AG04450 (cell line): ENCODE measurements at regions not wholly inside any gene's neighbourhood (a gene's known extent, or its start where the extent isn't known, plus 50 kb on each side); places are given as distances from the start of the nearest gene placed in this dataset.

Experiments
- CTCF ChIA-PET: fragments of 300-600, 350-600 bp; formaldehyde crosslinking; extraction: SDS; loops from one replicate; lab custom pipeline; 2022; ENCODE audit warnings: antibody characterized with exemption, inconsistent platforms; lab: Charles Lee
- POLR2A ChIA-PET: fragments of 350-600 bp; formaldehyde crosslinking; extraction: SDS; loops from one replicate; lab custom pipeline; 2021; ENCODE audit warnings: antibody characterized with exemption, inconsistent platforms; lab: Yijun Ruan, JAX
- DNase-seq: peaks from one replicate; pipeline ENCODE4 v3.0.0-alpha.2; 2011; ENCODE audit warnings: low read depth, low spot score
- H3K27ac ChIP-seq: one replicate; pipeline ENCODE4 v1.5.1; 2012; ENCODE audit warnings: low read depth, low read length, control low read depth
- H3K27me3 ChIP-seq: one replicate; pipeline ENCODE4 v1.6.0; 2012; ENCODE audit warnings: low read length; ENCODE audit not compliant: control insufficient read depth, insufficient read depth
- H3K4me3 ChIP-seq: 2 replicates; pipeline ENCODE4 v1.5.1; 2011; ENCODE audit warnings: mild to moderate bottlenecking, low read depth, low read length, control low read depth
- H3K9me3 ChIP-seq: 2 replicates; pipeline ENCODE4 v1.5.1; 2012; ENCODE audit warnings: low read length; ENCODE audit not compliant: control insufficient read depth, insufficient read depth
- CTCF ChIP-seq: IDR thresholded peaks from 2 replicates; pipeline ENCODE4 v1.5.1; 2011; ENCODE audit warnings: low read depth, low read length, control low read depth, inconsistent platforms

- POLR2A ChIA-PET = interaction anchor here (0.6 kb wide), 2 partner anchors 9 to 57 kb away, joined by 3 read pairs; no protein-coding TSS in a partner anchor
- no peak for DNase-seq
Observed at GRCh38 chr1:67629370-67630075, 55.5 kb upstream of the GADD45A start.

GRCh38 chr1:67630438-67631045 is 54.5 kb upstream of the GADD45A start:
- TF ChIP-seq CTCF = no peak
- no peaks in the 10 kb centered on the region for H3K9me3 ChIP-seq
- ChIA-PET CTCF (no interaction called here), POLR2A (no interaction called here)
- no peak overlapping the region for H3K4me3 ChIP-seq
- no peak overlapping the region for H3K27ac ChIP-seq
- no peak for DNase-seq
- H3K27me3 ChIP-seq = no peaks in the 10 kb centered on the region

More at GRCh38 chr1:67629370-67630075, 55.5 kb upstream of the GADD45A start:
- CTCF ChIA-PET = no interaction called here
- Histone ChIP-seq H3K4me3 (no peak overlapping the region), H3K9me3 (no peaks in the 10 kb centered on the region; the same call in 1 of the 2 replicates), H3K27me3 (no peaks in the 10 kb centered on the region), H3K27ac (no peak overlapping the region)
- TF ChIP-seq CTCF = no peak

- TF ChIP-seq CTCF = no peak
- H3K4me3 ChIP-seq = no peak overlapping the region
- ChIA-PET CTCF (no interaction called here), POLR2A (no interaction called here)
- H3K9me3 ChIP-seq = no peaks in the 10 kb centered on the region
- no peaks in the 10 kb centered on the region for H3K27me3 ChIP-seq
- no peak overlapping the region for H3K27ac ChIP-seq
- no peak for DNase-seq
Observed at GRCh38 chr1:67632356-67632755, 52.6 kb upstream of the GADD45A start.

- ChIA-PET POLR2A (no interaction called here), CTCF (no interaction called here)
- DNase-seq = no peak
- no peak for TF ChIP-seq CTCF
- no peaks in the 10 kb centered on the region for H3K9me3 ChIP-seq
- H3K4me3 ChIP-seq = no peak overlapping the region
- H3K27ac ChIP-seq = no peak overlapping the region
- no peaks in the 10 kb centered on the region for H3K27me3 ChIP-seq
Observed at GRCh38 chr1:67632811-67633655, 52.0 kb upstream of the GADD45A start.
